ENCODE measurements at regions not wholly inside any gene's neighbourhood (a gene's known extent, or its start where the extent isn't known, plus 50 kb on each side); places are given as distances from the start of the nearest gene placed in this dataset.

DNA sequence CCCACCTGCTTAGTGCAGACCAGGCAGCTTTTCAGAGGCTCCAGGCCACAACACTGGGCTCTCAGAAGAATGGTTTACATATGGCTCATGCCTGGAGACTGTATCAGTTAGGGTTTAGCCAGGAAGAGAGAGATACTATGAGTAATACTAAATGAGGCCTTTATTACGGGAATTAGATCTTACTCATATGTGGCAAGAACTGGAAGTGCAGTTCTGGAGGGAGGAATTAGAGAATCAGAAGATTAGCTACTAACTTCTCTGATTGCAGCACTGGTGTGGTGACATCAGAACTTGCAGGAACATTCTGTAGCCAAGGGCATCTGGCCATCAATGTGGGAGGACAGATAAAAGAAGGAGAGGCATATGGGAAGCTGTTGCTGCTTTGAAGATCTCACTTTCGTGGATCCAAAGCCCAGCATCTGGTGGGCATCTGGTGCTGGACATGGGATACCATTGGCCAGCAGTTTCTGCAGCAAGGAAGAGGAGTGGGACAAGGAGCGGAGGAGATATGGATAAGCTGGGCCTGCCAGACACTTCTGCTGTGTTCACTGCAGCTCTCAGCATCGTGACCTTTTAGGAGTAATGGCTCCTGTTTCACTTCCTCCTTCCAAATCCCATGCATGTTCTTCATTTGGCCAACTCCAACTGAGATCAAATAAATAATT, 248.5 kb downstream of the BTBD3 start:
- ATAC-seq (ENCODE audit: low FRiP score in 2 of 2) (peak in 1 of 2 donors; percentile 93), DNase-seq (peak in 1 of 2 donors; percentile 22)
- no peaks in the 10 kb centered on the region for H3K27me3 ChIP-seq
- WGBS, 2 donors = 71 to 75% methylated on average over 4 of the region's 4 CpGs
- no peaks in the 10 kb centered on the region for H3K36me3 ChIP-seq
- peaks cover 0 to 13% (median 5%) of the 10 kb centered on the region in 4 donors for H3K9me3 ChIP-seq
- no peaks in the 10 kb centered on the region for H3K4me1 ChIP-seq
- H3K4me3 ChIP-seq = no peak overlapping the region
- TF ChIP-seq, protein P1, sequence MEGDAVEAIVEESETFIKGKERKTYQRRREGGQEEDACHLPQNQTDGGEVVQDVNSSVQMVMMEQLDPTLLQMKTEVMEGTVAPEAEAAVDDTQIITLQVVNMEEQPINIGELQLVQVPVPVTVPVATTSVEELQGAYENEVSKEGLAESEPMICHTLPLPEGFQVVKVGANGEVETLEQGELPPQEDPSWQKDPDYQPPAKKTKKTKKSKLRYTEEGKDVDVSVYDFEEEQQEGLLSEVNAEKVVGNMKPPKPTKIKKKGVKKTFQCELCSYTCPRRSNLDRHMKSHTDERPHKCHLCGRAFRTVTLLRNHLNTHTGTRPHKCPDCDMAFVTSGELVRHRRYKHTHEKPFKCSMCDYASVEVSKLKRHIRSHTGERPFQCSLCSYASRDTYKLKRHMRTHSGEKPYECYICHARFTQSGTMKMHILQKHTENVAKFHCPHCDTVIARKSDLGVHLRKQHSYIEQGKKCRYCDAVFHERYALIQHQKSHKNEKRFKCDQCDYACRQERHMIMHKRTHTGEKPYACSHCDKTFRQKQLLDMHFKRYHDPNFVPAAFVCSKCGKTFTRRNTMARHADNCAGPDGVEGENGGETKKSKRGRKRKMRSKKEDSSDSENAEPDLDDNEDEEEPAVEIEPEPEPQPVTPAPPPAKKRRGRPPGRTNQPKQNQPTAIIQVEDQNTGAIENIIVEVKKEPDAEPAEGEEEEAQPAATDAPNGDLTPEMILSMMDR (IDR thresholded peaks at IDR 0.05) = peak in 1 of 6 experiments; percentile 12
- TF ChIP-seq EP300 (IDR thresholded peaks at IDR 0.05) = no peak
- H3K27ac ChIP-seq = no peak overlapping the region

- ATAC-seq (ENCODE audit: low FRiP score in 2 of 2) (no peak), DNase-seq (no peak)
- TF ChIP-seq POLR2A (IDR thresholded peaks at IDR 0.05) = no peak
- TF ChIP-seq, protein P1 (IDR thresholded peaks at IDR 0.05) = no peak
- H3K9me3 ChIP-seq = peaks cover 0 to 13% (median 5%) of the 10 kb centered on the region in 4 donors
- no peaks in the 10 kb centered on the region for H3K27me3 ChIP-seq
- WGBS, 2 donors = 87 to 92% methylated on average over 1 of the region's 1 CpG
- H3K36me3 ChIP-seq = no peaks in the 10 kb centered on the region
- H3K4me3 ChIP-seq = no peak overlapping the region
- no peaks in the 10 kb centered on the region for H3K4me1 ChIP-seq
- no peak overlapping the region for H3K27ac ChIP-seq
Observed at GRCh38 chr20:12170406-12170805, 252.7 kb downstream of the BTBD3 start.

DNA sequence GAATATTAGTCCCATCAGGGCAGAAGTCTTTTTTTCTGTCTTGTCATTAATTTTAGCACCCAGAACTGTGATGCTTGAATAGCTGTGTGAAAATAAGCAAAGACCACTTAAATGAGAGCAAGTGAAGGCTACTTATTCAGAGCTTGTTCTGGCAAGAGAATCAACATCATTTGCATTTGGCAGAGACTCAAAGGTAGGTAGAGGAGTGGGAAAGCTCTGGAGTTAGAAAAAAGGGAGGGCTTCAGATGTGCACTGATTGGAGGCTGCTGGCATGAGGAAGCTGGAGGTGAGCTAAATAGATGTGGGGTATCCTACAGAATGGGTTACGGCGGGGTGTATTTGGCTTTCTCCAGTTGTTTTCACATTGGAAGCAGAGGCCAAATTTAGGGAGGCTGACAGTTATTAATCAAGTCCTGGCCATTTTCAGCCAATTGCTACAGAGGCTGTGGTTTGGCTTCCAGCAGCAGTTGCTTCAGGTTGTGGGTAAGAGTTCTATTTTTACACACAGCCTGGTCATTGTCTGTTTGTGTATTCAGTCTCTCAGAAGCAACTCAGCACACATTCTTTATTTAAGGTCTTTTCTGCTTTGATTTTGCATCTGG, 254.3 kb downstream of the BTBD3 start:
- Histone ChIP-seq H3K36me3 (no peaks in the 10 kb centered on the region), H3K27me3 (no peaks in the 10 kb centered on the region), H3K27ac (no peak overlapping the region), H3K4me1 (no peaks in the 10 kb centered on the region), H3K4me3 (no peak overlapping the region), H3K9me3 (peaks cover 0 to 13% (median 5%) of the 10 kb centered on the region in 4 donors)
- ATAC-seq (ENCODE audit: low FRiP score in 2 of 2) (peak in 1 of 2 donors; percentile 66), DNase-seq (no peak)
- WGBS, 2 donors = 66 to 67% methylated on average over 2 of the region's 2 CpGs
- TF ChIP-seq POLR2AphosphoS5 (IDR thresholded peaks at IDR 0.05) (no peak), POLR2A (IDR thresholded peaks at IDR 0.05) (no peak), EP300 (IDR thresholded peaks at IDR 0.05) (no peak)
- TF ChIP-seq, protein P1 (IDR thresholded peaks at IDR 0.05) = no peak

GRCh38 chr20:12173347-12174012, 255.8 kb downstream of the BTBD3 start:
- ATAC-seq (ENCODE audit: low FRiP score in 2 of 2) (no peak), DNase-seq (no peak)
- no peaks in the 10 kb centered on the region for H3K4me1 ChIP-seq
- no peak overlapping the region for H3K4me3 ChIP-seq
- TF ChIP-seq, protein P1 (IDR thresholded peaks at IDR 0.05) = no peak
- TF ChIP-seq POLR2A (IDR thresholded peaks at IDR 0.05) = no peak
- no peak for TF ChIP-seq EP300 (IDR thresholded peaks at IDR 0.05)
- no peak for TF ChIP-seq POLR2AphosphoS5 (IDR thresholded peaks at IDR 0.05)
- H3K27me3 ChIP-seq = no peaks in the 10 kb centered on the region
- no peak overlapping the region for H3K27ac ChIP-seq
- H3K9me3 ChIP-seq = peaks cover 0 to 6% (median 0%) of the 10 kb centered on the region in 4 donors
- no peaks in the 10 kb centered on the region for H3K36me3 ChIP-seq
- 60 to 70% methylated on average over 2 of the region's 2 CpGs for WGBS, 2 donors

All from upper lobe of left lung (tissue), 6 donors.